T follicular helper cell (primary cell): ENCODE measurements at regions not wholly inside any gene's neighbourhood (a gene's known extent, or its start where the extent isn't known, plus 50 kb on each side); places are given as distances from the start of the nearest gene placed in this dataset.
A peak's percentile ranks its signal among the peaks of the same experiment; 100 is the strongest.

Source experiments
- DNase-seq: peaks from one replicate; pipeline ENCODE4 v3.0.0-alpha.2; 2020; ENCODE audit warnings: low read depth

DNA sequence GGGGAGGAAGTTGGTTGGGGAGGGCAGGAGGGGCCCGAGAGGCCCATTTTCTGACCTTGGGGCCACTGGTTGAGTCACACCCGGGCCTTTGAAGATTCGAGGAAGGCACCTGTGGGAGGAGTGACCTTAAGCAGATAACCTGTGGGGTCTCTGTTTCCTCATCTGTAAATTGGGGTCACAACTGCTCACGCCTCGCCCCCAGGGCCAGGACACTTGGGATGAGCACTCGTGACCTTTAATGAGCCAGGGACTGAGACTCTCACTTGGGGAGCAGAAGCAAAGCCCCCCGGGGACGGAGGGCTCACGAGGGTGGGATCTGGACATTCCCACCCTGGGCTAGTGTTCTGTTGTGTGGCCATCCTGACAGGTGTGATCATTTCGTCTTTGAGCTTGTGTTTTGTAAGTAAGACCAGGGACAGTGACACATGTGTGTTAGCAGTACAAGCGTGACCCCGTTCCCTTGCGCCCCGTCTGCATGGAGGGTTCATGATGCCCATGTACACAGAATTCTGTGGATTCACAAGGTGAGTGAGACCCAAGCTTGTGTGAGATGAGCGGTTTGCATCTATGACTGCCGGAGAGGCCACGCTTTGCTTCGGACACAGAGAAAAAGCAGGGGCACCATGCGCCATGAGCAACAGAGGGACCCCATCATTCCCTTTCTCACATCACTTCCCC lies 79.3 kb upstream of the PMEPA1 start:
- DNase-seq: no peak

DNA sequence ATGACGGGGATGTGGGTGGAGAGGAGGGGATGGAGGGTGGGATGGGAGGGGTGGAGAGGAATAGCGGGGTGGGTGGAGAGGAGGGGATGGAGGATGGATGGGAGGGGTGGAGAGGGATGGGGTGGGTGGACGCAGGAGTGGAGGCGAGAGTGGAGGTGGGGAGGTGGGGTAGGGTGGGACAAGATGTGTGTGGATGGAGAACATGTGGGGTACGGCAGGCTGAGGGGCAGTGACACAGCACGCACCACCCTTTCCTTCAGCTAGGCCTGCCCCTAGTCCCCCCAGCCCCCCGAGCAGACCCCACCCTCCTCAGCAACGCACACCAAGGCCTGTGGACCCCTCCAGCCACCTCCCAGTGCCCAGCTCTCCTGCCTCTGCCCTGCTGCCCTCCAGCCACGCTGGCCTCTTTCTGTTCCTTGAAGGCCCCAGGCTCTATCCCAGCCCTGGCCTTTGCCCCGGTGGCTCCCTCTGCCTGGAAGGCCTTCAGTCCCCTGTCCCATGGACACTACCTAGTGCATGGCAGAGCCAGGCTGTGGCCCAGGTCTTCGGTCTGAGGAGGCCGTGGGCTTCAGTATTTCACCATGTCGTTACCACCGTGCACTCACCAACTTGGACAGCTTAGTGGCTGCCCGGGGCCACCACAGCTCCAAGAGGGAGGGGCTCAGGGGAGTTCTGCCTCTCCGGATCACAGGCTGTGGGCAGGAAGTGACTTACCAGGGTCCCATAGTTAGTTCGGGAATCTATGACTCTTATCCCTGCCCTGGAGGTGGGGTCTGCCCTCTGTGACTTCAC lies 78.4 kb upstream of the PMEPA1 start:
- DNase-seq: no peak

DNA sequence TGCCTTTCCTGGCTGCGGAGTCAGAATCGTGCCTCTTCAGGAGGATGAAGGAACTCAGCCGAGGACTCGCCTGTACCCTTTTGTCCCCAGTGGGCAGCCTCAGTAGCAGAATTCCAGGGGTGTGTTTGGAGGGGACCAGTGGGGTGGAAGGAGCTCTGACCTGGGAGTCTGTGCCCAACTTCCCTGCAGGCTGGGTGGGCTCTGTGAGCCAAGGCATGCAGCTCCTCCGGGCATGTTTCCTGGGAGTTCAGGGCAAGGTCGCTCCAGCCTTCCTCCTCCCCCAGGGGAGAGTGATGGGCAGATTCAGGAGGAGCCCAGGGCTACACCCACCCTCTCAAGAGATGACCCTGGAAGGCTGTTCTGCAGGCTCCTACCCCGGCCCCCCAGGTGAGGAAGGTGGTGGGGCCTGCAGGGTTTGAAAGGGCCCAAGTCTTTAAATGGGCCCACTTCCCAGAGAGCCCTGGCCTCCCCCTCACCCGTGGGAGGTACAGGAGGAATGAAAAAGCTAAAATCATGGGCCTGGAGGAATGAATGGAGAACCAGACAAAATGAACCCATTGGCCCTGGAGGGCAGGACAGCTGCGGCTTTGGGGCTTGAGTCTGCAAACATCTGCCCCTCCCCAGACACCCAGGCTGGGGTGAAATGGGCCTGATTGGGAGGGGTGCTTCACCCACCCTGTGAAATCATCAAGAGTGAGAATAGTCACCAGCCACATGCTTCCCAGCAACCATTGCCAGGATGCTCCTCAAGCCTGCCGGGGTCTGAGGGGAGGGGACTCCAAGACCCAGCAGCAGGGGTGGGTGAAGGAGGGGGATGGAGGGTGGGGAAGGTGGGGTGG lies 77.6 kb upstream of the PMEPA1 start:
- DNase-seq: no peak

DNA sequence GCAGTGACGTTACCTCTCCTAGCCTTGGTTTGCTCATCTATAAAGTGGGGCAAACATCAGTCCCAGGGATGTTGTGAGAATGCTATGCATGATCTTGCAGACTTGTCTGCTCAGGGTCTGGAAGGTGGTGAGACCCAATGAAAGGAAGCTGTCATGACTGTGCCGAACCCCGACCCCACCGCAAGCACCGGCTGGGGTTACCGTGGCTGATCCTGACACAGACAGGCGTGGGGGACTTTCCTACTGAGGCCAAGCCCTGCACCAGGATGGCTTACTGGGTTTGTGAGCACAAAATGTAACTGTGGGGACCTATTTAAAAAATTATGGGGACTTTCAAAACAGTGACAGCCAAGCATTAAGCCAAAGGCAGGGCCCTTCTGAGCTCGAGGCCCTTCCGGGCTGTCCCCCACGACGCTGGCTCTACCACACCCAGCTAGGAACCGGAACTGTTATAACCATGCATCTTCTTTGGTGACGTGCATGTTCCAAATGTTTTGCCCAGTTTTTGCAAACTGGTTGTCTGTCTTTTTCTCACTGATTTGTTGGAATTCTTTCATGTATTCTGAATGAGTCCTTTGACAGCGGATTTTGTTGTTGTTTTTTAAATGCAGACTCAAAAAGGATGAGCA lies 76.6 kb upstream of the PMEPA1 start:
- DNase-seq: no peak

DNA sequence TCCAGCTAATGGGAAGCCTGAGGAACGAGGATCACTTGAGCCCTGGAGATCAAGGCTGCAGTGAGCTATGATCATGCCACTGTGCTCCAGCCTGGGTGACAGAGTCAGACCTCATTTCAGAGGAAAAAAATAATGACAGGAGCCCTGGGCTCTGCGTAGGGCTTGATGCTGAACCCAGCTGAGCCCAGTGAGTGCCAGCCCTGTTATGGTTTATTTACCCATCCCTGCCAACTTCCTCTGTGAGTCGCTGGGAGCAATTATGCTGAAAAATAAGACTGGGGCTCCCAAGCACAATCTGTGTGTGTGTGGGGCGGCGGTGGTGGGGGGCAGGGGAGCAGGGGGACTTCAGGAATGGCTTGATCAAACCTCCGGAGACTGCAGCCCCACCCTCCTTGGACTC lies 75.9 kb upstream of the PMEPA1 start:
- DNase-seq: no peak

DNA sequence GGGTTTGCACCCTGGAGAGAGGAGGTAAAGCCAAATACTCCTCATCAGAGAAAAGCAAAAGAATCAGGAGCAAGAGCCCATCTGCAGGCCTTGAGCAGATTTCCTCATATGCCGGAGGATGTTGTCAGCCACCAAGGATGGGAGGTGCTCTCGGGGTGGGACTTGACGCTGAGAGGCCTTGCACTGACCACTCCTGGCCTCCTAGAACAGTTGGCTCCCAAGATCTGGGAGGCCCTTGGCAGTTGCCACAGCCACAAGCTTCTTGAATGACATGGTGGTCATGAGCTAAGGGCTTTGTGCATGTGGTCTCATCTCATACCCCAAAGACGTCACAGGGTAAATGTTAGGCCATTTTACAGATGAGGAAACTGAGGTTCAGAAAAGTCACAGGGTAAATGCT lies 75.2 kb upstream of the PMEPA1 start:
- no peak for DNase-seq

DNA sequence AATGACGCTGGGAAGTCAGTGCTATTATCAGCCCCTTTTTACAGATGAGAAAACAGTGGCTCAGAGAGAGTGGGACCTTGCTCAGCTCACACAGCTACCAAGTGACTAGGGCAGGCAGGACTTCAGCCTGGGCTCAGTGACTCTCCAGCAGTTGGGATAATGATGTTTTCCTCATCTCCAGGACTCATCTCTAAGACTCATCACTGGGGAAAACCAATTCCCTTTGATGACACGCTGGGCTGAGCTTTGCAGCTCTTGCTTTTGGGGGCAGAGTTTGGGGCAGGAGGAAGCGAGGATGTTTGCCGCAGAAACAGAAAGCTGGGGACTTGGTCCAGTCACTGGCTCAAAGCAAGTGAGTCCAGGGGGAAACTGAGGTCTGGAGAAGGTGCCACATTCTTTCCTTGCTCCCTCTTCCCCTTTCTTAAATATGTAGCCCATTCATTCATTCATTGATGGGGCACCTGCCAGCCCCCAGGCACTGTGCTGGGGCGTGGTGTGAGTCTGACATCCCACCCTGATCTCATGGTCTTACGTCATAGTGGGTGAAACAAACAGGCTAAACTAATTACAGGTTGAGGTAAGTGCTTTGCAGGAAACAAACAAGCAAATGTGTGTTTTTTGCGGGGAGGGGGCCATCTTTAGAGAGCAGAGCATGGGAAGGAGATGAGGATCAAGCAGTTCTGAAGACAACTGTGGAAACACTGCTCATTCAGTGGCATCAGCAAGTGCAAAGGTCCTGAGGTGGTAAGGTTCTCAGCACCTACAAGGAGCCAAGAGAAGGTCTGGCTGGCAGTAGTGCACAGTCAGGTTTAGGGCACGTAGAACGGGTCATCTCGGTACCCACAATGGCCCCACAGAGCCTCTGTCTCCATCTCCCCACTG lies 74.4 kb upstream of the PMEPA1 start:
- DNase-seq: no peak

DNA sequence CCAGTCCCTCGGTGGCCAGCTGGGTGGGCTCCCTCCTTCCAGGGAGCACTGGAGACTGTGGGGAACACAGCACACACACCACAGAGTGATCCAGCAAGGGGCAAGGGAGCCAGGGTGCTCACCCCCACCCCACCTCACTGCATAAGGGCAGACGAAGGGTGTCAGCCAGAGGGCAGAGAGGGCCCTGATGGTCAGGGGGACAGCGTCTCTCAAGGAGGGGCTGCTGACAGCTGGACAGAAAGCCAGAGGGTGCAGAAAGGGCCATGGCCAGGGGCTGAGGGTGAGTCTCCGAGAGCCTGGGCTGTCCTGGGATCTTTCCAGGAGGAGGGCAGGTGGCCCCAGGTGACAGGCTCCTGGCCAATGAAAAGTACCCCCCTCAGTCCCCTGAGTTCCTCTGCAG lies 73.4 kb upstream of the PMEPA1 start:
- no peak for DNase-seq

DNA sequence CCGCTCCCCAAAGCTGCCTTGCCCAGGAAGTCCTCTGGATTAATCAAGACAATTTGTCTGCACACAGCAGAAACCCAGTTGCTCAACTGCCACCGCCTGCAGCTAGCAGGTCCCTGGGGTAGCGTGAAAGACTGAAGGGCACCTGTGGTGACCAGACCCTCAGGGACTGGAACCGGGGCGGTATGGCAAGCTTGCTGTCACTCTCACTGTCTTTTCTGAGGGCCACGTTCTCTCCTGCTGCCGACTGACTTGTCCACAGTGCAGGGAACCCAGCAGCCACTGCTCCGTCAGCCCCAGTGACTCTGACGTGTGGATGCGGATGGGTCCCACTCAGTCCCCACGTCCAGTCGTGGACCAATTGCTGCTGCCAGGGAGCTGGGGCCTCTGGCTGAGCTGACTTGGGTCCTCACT lies 72.8 kb upstream of the PMEPA1 start:
- DNase-seq: no peak

DNA sequence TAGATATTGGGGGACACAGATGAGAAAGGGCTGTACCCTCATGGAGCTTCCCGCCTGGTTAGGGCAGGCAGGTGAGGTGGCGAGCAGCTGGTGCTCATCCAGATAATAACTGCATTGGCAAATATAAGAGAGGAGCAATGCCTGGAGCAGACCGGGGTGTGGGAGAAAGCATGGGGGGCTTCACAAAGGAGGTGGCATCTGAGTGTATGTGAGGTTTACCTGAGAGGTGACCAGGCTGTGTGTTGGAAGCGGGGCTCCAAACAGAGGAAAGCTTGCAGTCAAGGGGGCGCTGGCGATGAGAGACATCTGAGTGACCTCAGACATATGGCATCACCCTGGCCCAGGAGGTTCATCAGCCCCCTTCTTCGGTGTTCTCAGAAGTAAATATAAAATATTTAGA lies 72.1 kb upstream of the PMEPA1 start:
- no peak for DNase-seq

DNA sequence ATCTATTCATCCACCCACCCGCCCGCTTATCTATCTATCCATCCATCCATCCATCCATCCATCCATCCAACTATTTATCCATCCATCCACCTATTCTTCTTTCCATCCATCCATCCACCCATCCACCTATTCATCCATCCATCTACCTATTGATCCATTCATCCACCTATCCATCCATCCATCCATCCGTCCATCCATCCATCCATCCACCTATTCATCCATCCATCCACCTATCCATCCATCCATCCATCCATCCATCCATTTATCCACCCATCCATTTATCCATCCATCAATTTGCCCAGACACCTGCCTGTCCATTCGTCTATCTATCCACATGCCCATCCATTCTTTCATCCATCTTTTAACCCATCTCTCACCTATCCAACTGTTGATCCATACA lies 71.1 kb upstream of the PMEPA1 start:
- DNase-seq: no peak

DNA sequence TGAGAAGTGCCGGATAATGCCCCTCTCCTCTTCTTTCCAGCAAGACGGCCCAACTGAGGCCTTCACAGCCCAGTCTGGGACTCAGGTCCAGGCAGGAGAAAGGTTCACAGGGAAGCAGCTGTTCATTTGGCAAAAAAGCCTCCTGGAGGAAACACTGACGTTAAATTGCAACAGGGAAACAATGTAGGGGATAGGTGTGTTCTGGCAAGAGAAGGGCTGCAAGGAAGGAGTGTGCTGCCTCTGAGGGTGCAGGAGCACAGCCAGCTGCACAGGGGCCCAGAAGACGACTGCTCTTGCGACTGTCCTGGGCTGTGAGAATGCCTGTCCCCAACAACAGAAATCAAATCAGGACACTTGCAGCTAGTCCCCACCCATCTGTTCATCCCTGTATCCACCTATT lies 70.6 kb upstream of the PMEPA1 start:
- no peak for DNase-seq

DNA sequence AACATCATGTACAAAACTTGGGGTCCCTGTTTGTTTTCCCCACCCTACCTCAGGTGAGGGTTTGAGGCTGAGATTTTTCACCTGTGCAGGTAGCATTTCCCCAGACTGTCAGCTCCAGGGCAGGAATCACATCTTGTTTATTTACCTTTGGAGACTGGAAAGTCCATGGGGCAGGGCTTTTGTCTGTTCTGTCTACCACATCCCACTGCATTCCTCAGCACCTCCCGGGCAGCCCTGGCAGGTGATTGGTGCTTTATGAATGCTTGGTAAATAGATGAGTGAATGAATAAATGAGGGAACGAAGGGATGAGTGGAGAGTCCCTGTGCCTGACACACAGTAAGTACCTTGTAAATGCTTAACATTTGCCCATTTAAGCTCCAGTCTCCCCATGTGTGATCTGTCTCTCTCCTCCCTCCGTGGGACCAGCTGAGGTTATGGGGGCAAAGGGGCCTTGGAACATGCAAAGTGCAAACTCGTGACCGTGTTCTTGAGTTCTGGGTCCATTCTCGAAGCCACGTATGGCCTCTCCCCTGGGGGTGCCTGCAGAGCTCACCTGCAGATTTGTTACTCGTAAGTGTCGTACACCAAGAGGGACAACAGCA lies 69.7 kb upstream of the PMEPA1 start:
- DNase-seq: no peak

DNA sequence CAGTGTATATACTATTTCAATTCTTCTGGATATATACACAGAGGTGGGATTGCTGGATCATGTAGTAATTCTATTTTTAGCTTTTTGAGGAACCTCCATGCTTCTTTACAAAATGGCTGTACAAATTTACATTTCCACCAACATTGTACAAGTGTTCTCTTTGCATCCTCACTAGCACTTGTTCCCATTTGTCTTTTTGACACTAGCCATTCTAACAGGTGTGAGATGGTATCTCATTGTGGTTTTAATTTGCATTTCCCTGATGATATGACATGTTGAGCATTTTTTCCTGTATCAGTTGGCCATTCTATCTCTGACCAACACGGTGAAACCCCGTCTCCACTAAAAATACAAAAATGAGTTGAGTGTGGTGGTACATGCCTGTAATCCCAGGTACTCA lies 68.1 kb upstream of the PMEPA1 start:
- no peak for DNase-seq

DNA sequence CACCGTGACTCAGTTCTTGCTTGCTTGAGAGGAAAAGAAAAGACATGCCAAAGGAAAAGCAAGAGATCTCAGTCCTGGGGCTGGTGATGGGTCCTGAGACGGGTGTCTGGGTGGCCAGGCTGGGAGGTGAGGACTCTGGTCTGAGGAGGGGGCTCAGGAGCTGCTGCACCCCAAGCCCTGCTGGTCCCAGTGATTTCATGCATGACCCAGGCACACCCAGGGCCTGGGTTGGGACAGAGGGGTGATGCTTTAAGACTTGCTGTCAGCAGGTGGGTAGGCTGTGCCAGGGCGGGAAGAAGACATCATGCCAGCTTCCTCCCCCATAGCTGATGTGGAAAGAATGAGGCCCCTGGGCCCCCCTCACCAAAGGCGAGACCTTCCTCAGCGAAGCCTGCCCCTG lies 65.1 kb upstream of the PMEPA1 start:
- DNase-seq: no peak

DNA sequence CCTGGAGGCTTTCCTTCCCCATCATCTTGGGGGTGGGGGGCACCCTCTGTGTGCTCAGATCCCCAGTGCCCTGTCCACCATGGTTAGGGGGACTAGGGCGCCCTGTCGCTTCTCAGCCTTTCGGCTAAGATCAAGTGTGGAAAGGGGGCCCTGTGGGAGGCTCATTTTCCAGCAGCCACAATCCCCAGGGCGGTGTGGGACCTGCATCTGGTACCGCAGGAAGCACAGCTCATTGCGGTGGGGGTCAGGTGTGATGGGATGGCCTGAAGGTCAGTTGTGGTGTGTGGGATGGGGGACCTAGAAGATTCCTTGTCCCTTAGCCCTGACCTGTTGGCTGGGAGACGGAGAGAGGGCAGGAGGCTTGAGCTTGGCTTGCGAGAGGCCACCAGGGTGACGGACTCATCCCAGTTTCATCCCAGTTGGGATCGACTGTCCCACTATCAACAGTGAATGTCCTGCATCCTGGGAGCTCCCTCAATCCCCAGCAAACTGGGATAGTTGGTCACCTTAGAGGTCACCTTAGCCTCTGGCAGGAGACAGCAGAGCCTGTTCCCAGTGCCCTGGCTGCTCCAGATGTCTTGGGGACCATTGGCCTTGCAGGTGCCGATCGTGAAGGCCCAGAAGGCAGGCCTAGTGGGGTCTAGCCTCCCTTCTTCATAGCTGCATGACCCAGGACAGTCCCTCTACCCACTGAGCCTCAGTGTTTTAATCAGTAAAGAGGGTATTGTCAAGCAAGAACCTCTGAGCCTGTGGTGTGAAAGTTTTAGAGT lies 64.5 kb upstream of the PMEPA1 start:
- no peak for DNase-seq

DNA sequence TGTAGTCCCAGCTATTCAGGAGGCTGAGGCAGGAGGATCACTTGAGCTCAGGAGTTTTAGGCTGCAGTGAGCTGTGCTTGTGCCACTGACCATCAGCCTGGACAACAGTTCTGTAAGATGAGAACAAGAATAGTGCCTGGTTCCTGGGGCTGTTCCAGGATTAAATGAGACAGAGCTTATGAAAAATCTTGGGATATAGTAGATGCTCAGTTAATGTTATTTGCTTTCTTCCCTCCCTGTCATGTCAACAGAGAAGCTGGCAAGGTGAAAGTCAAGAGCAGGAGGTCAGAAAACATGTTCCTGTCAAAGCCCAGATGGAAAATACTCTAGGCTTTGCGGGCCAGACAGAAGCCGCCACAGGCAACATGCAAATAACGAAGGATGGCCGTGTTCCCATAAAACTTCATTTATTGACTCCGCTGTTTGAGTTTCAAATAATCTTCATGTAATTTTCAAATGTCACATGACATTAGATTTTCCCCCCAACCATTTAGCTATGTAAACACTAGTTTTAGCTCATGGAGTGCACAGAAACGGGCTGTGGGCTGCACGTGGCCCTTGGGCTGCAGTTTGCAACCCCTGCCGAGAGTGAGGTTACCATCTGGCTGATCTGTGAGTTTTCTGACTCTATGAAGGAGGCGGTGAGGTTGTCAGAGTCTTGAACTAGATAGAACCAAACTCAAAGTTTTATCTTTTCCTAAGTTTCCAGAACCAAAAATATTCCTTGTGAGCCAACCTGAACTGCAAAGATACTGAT lies 63.4 kb upstream of the PMEPA1 start:
- no peak for DNase-seq

DNA sequence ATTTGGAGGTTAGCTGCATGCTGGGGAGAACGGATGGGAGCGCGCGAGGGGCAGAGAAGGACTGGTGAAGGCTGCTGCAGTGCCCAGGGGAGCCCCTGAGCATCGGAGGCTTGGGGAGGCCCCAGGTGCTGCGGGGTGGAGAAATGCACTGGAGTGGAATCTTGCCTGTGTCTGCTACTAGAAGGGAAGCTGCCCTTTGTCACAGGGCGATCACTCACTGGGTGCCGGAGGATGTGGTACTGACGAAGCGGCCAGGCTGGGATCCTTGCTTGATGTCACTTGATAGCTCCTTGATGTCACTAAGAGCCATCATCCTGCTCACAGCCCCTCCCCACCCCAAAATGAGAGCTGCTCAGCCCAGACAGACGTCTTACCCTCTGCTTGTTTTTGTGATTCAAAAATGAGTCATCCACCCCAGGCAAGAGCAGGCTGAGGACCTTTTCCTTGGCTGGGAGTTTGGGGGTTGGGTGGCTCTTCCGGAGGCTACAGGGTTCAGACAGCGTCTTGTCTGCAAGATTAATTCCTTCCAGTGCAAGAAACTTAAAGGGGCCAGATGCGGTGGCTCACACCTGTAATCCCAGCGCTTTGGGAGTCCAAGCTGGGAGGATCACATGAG lies 62.6 kb upstream of the PMEPA1 start:
- DNase-seq: peak; percentile 8
